ENCODE measurements at regions not wholly inside any gene's neighbourhood (a gene's known extent, or its start where the extent isn't known, plus 50 kb on each side); places are given as distances from the start of the nearest gene placed in this dataset.

- intact Hi-C loops (cut with DNase I) = no loop called here
- no peak for ATAC-seq
- DNase-seq = no peak
Observed at GRCh38 chr10:80985102-80985501, 447.4 kb downstream of the SH2D4B start.

- intact Hi-C loops (cut with DNase I) = no loop called here
- no peak for DNase-seq
- ATAC-seq = no peak
Observed at GRCh38 chr10:80986596-80986995, 448.9 kb downstream of the SH2D4B start.

- intact Hi-C loops (cut with DNase I) = no loop called here
- no peak for DNase-seq
- no peak for ATAC-seq
Observed at GRCh38 chr10:80988755-80989154, 451.1 kb downstream of the SH2D4B start.

- intact Hi-C loops (cut with DNase I) = no loop called here
- ATAC-seq = peak in 1 of 2 donors; percentile 53
- DNase-seq = no peak
Observed at GRCh38 chr10:80996615-80997193, 459.0 kb downstream of the SH2D4B start.

- intact Hi-C loops (cut with DNase I) = no loop called here
- DNase-seq (no peak), ATAC-seq (no peak)
Observed at GRCh38 chr10:81000781-81001180, 463.1 kb downstream of the SH2D4B start.

GRCh38 chr10:81002382-81002781, 464.7 kb downstream of the SH2D4B start:
- no peak for DNase-seq
- no peak for ATAC-seq
- intact Hi-C loops (cut with DNase I) = no loop called here

GRCh38 chr10:81007872-81008271, 470.2 kb downstream of the SH2D4B start:
- DNase-seq (no peak), ATAC-seq (no peak)
- intact Hi-C loops (cut with DNase I) = no loop called here

GRCh38 chr10:81008726-81009125, 471.0 kb downstream of the SH2D4B start:
- intact Hi-C loops (cut with DNase I) = no loop called here
- DNase-seq (no peak), ATAC-seq (no peak)

GRCh38 chr10:81009296-81009695, 471.6 kb downstream of the SH2D4B start:
- no peak for ATAC-seq
- intact Hi-C loops (cut with DNase I) = no loop called here

GRCh38 chr10:81013771-81014170, 476.1 kb downstream of the SH2D4B start:
- intact Hi-C loops (cut with DNase I) = no loop called here
- no peak for DNase-seq
- ATAC-seq = no peak

More at GRCh38 chr10:81009296-81009695, 471.6 kb downstream of the SH2D4B start:
- DNase-seq = no peak

- peak in 1 of 2 donors; percentile 54 for ATAC-seq
- DNase-seq = no peak
- intact Hi-C loops (cut with DNase I) = no loop called here
Observed at GRCh38 chr10:81019029-81019890, 481.6 kb downstream of the SH2D4B start.

- DNase-seq = no peak
- ATAC-seq = no peak
- intact Hi-C loops (cut with DNase I) = no loop called here
Observed at GRCh38 chr10:81021428-81022129, 483.9 kb downstream of the SH2D4B start.

GRCh38 chr10:81026591-81026990, 488.9 kb downstream of the SH2D4B start:
- no peak for ATAC-seq
- DNase-seq = no peak
- intact Hi-C loops (cut with DNase I) = no loop called here

- intact Hi-C loops (cut with DNase I) = no loop called here
- ATAC-seq (no peak), DNase-seq (no peak)
Observed at GRCh38 chr10:81027223-81027622, 489.5 kb downstream of the SH2D4B start.

- DNase-seq (no peak), ATAC-seq (no peak)
- intact Hi-C loops (cut with DNase I) = no loop called here
Observed at GRCh38 chr10:81027706-81028105, 490.0 kb downstream of the SH2D4B start.

- DNase-seq = no peak
- ATAC-seq = no peak
- intact Hi-C loops (cut with DNase I) = no loop called here
Observed at GRCh38 chr10:81031774-81032173, 494.1 kb downstream of the SH2D4B start.

- intact Hi-C loops (cut with DNase I) = no loop called here
- no peak for DNase-seq
- no peak for ATAC-seq
Observed at GRCh38 chr10:81034383-81034782, 496.7 kb downstream of the SH2D4B start.

GRCh38 chr10:81036257-81036656, 498.6 kb downstream of the SH2D4B start:
- ATAC-seq = no peak
- intact Hi-C loops (cut with DNase I) = no loop called here
- no peak for DNase-seq

- ATAC-seq = no peak
- no peak for DNase-seq
- intact Hi-C loops (cut with DNase I) = no loop called here
Observed at GRCh38 chr10:81040031-81040430, 502.3 kb downstream of the SH2D4B start.

GRCh38 chr10:81040940-81041339, 503.2 kb downstream of the SH2D4B start:
- DNase-seq (no peak), ATAC-seq (no peak)
- intact Hi-C loops (cut with DNase I) = no loop called here

All from left cardiac atrium (tissue), 4 donors.